Stomach (tissue), 4 donors: ENCODE measurements at regions not wholly inside any gene's neighbourhood (a gene's known extent, or its start where the extent isn't known, plus 50 kb on each side); places are given as distances from the start of the nearest gene placed in this dataset.

Source experiments
- CTCF ChIP-seq, 7 experiments: fragments of 450-650 bp in 4 of 7; fragments of 200-600 bp in 3 of 7; sonication (generic) in 3 of 7; IDR thresholded peaks; one replicate each; pipeline ENCODE4 v1.5.1; 2016 to 2019; ENCODE audit warnings: antibody characterized with exemption in 7 of 7, control low read depth in 2 of 7, mild to moderate bottlenecking in 1 of 7
- EP300 ChIP-seq: sonication (generic); formaldehyde crosslinking; IDR thresholded peaks from one replicate; pipeline ENCODE4 v1.6.1; 2017; ENCODE audit warnings: antibody characterized with exemption
- POLR2A ChIP-seq, 4 donors: fragments of 450-650 bp; IDR thresholded peaks; one replicate each; pipeline ENCODE4 v1.6.1; 2016; ENCODE audit warnings: antibody characterized with exemption in 4 of 4, control low read depth in 2 of 4, mild to moderate bottlenecking in 1 of 4, moderate library complexity in 1 of 4

GRCh38 chr20:41892031-41892430 is 273.9 kb upstream of the CHD6 start:
- no peak for TF ChIP-seq CTCF (IDR thresholded peaks at IDR 0.05)
- TF ChIP-seq POLR2A (IDR thresholded peaks at IDR 0.05) = no peak
- no peak for TF ChIP-seq EP300
